ENCODE measurements at regions not wholly inside any gene's neighbourhood (a gene's known extent, or its start where the extent isn't known, plus 50 kb on each side); places are given as distances from the start of the nearest gene placed in this dataset.
"Not testable (repeated sequence)": the region's sequence is repeated elsewhere in the genome, so short reads cannot be mapped to it uniquely, and the experiment has no call there.

GRCh38 chr18:30469091-30469490 is 573.5 kb downstream of the DSC3 start:
- no peak for DNase-seq (ENCODE audit: low read depth in 3 of 3, low spot score in 2 of 3)

GRCh38 chr18:30465096-30465495 is 577.4 kb downstream of the DSC3 start:
- DNase-seq (ENCODE audit: low read depth in 3 of 3, low spot score in 2 of 3): no peak

GRCh38 chr18:30457156-30457555 is 585.4 kb downstream of the DSC3 start:
- no peak for DNase-seq (ENCODE audit: low read depth in 3 of 3, low spot score in 2 of 3)

- no peak for DNase-seq (ENCODE audit: low read depth in 3 of 3, low spot score in 2 of 3)
Observed at GRCh38 chr18:30455741-30456140, 586.8 kb downstream of the DSC3 start.

GRCh38 chr18:30454920-30455319 is 587.6 kb downstream of the DSC3 start:
- no peak for DNase-seq (ENCODE audit: low read depth in 3 of 3, low spot score in 2 of 3)

- no peak for DNase-seq (ENCODE audit: low read depth in 3 of 3, low spot score in 2 of 3)
Observed at GRCh38 chr18:30451981-30452380, 590.6 kb downstream of the DSC3 start.

GRCh38 chr18:30450927-30451326 is 591.6 kb downstream of the DSC3 start:
- DNase-seq (ENCODE audit: low read depth in 3 of 3, low spot score in 2 of 3): no peak

- DNase-seq (ENCODE audit: low read depth in 3 of 3, low spot score in 2 of 3): no peak
Observed at GRCh38 chr18:30446605-30447004, 595.9 kb downstream of the DSC3 start.

GRCh38 chr18:30444544-30444943 is 598.0 kb downstream of the DSC3 start:
- DNase-seq (ENCODE audit: low read depth in 3 of 3, low spot score in 2 of 3): no peak

GRCh38 chr18:30440351-30440750 is 602.2 kb downstream of the DSC3 start:
- DNase-seq (ENCODE audit: low read depth in 3 of 3, low spot score in 2 of 3): no peak

- no peak for DNase-seq (ENCODE audit: low read depth in 3 of 3, low spot score in 2 of 3)
Observed at GRCh38 chr18:30439174-30439573, 603.4 kb downstream of the DSC3 start.

GRCh38 chr18:30432349-30432748 is 610.2 kb downstream of the DSC3 start:
- no peak for DNase-seq (ENCODE audit: low read depth in 3 of 3, low spot score in 2 of 3)

- not testable (repeated sequence) for DNase-seq (ENCODE audit: low read depth in 3 of 3, low spot score in 2 of 3)
Observed at GRCh38 chr18:30419399-30419798, 623.1 kb downstream of the DSC3 start.

GRCh38 chr18:30415903-30416302 is 626.6 kb downstream of the DSC3 start:
- DNase-seq (ENCODE audit: low read depth in 3 of 3, low spot score in 2 of 3): no peak

GRCh38 chr18:30409120-30409519 is 633.4 kb downstream of the DSC3 start:
- no peak for DNase-seq (ENCODE audit: low read depth in 3 of 3, low spot score in 2 of 3)

GRCh38 chr18:30406728-30407127 is 635.8 kb downstream of the DSC3 start:
- no peak for DNase-seq (ENCODE audit: low read depth in 3 of 3, low spot score in 2 of 3)

GRCh38 chr18:30405038-30405437 is 637.5 kb downstream of the DSC3 start:
- no peak for DNase-seq (ENCODE audit: low read depth in 3 of 3, low spot score in 2 of 3)

GRCh38 chr18:30404422-30404821 is 638.1 kb downstream of the DSC3 start:
- DNase-seq (ENCODE audit: low read depth in 3 of 3, low spot score in 2 of 3): no peak

GRCh38 chr18:30403278-30403677 is 639.3 kb downstream of the DSC3 start:
- no peak for DNase-seq (ENCODE audit: low read depth in 3 of 3, low spot score in 2 of 3)

GRCh38 chr18:30387401-30387800 is 655.1 kb downstream of the DSC3 start:
- DNase-seq (ENCODE audit: low read depth in 3 of 3, low spot score in 2 of 3): no peak

- no peak for DNase-seq (ENCODE audit: low read depth in 3 of 3, low spot score in 2 of 3)
Observed at GRCh38 chr18:30386624-30387023, 655.9 kb downstream of the DSC3 start.

- DNase-seq (ENCODE audit: low read depth in 3 of 3, low spot score in 2 of 3): no peak
Observed at GRCh38 chr18:30385684-30386083, 656.9 kb downstream of the DSC3 start.

- no peak for DNase-seq (ENCODE audit: low read depth in 3 of 3, low spot score in 2 of 3)
Observed at GRCh38 chr18:30381826-30382225, 660.7 kb downstream of the DSC3 start.

- DNase-seq (ENCODE audit: low read depth in 3 of 3, low spot score in 2 of 3): no peak
Observed at GRCh38 chr18:30378097-30378496, 664.4 kb downstream of the DSC3 start.
